Neural progenitor cell (in vitro differentiated cells): ENCODE measurements at regions not wholly inside any gene's neighbourhood (a gene's known extent, or its start where the extent isn't known, plus 50 kb on each side); places are given as distances from the start of the nearest gene placed in this dataset.

ENCODE experiments used
- EZH2 ChIP-seq: fragments of 200-600 bp; sonication (generic); IDR thresholded peaks from 2 replicates; pipeline ENCODE4 v1.6.1; 2017; ENCODE audit warnings: antibody characterized with exemption, mild to moderate bottlenecking, moderate library complexity
- TF ChIP-seq, protein P1 (sequence below): fragments of 200-600 bp; sonication (generic); IDR thresholded peaks from 2 replicates; pipeline ENCODE4 v1.5.1; 2017; ENCODE audit warnings: antibody characterized with exemption, mild to moderate bottlenecking

DNA sequence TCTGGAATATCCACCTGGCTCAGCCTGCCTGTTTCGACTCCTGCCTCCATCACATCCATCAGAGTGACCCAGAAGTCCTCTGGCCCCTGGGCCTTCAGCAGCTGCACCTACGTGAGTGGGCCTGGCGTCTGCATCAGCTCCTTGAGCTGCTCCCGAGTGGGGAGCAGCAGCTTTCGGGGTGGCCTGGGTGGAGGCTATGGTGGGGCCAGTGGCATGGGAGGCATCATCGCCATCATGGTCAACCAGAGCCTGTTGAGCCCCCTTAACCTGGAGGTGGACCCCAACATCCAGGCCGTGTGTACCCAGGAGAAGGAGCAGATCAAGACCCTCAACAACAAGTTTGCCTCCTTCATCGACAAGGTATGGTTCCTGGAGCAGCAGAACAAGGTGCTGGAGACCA lies 83.0 kb downstream of the SEC61B start:
- TF ChIP-seq, protein P1, sequence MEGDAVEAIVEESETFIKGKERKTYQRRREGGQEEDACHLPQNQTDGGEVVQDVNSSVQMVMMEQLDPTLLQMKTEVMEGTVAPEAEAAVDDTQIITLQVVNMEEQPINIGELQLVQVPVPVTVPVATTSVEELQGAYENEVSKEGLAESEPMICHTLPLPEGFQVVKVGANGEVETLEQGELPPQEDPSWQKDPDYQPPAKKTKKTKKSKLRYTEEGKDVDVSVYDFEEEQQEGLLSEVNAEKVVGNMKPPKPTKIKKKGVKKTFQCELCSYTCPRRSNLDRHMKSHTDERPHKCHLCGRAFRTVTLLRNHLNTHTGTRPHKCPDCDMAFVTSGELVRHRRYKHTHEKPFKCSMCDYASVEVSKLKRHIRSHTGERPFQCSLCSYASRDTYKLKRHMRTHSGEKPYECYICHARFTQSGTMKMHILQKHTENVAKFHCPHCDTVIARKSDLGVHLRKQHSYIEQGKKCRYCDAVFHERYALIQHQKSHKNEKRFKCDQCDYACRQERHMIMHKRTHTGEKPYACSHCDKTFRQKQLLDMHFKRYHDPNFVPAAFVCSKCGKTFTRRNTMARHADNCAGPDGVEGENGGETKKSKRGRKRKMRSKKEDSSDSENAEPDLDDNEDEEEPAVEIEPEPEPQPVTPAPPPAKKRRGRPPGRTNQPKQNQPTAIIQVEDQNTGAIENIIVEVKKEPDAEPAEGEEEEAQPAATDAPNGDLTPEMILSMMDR, result no peak
- TF ChIP-seq EZH2, result no peak
